Coronary artery (tissue), 2 donors: ENCODE measurements at regions not wholly inside any gene's neighbourhood (a gene's known extent, or its start where the extent isn't known, plus 50 kb on each side); places are given as distances from the start of the nearest gene placed in this dataset.

Experiments
- DNase-seq: peaks from one replicate; pipeline ENCODE4 v3.0.0-alpha.2; 2017; ENCODE audit warnings: low spot score
- H3K27ac ChIP-seq, 2 donors: fragments of 200-600 bp; sonication (generic); one replicate each; pipeline ENCODE4 v1.5.1; 2016 to 2019
- H3K4me3 ChIP-seq: fragments of 200-600 bp; sonication (generic); 2 replicates; pipeline ENCODE4 v1.5.1; 2016; ENCODE audit warnings: mild to moderate bottlenecking, moderate library complexity
- CTCF ChIP-seq: fragments of 200-600 bp; sonication (generic); IDR thresholded peaks from one replicate; pipeline ENCODE4 v1.5.1; 2019; ENCODE audit warnings: antibody characterized with exemption

DNA sequence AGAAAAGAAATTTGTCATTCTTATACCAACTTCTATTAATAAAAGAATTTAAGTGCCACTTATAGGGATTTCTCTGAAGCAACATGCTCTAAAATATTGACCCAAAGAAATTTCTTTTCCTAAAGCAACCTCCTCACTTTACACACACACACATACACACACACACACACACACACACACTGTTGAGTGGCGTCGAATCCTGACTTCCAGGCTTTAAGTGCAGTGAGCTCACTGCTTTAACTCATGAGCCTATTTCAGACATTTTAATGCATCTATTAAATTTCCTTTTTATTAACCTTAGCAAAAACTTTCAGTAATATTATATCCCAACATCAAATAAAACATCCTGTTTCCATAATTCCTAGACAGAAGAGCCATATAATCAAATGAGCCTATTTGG is 229.1 kb upstream of the ACVR2A start:
- Histone ChIP-seq H3K4me3 (no peak overlapping the region), H3K27ac (no peak overlapping the region)
- no peak for DNase-seq
- TF ChIP-seq CTCF = no peak

- no peak for DNase-seq
- no peak for TF ChIP-seq CTCF
- no peak overlapping the region for H3K27ac ChIP-seq
- no peak overlapping the region for H3K4me3 ChIP-seq
Measured at GRCh38 chr2:147614979-147615470, 229.8 kb upstream of the ACVR2A start.

GRCh38 chr2:147614471-147614870 is 230.4 kb upstream of the ACVR2A start:
- Histone ChIP-seq H3K4me3 (no peak overlapping the region), H3K27ac (no peak overlapping the region)
- DNase-seq = no peak
- no peak for TF ChIP-seq CTCF

DNA sequence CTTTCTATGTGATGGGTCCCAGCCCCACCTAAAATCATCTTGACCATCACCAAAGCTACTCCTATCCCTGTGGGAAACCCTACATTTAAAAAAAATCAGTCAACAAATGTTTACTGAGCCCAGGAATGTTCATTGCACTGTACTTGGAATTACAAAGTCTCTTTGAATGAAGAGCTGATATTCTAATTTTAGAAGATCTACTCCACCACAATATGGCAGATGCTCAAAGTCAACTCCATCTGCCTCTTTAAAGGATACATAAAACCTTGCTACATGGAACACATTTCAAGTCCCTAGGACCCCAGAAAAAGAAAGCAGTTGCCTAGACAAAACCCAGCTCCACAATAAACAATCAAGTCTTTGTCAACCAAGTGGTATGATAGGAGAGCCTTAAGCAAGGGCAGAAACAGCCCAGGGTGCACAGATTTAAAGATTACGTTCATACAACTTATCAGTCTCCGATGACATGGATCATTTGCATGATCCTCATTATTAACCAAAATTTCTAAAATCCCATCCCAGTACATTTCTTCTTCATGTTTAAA is 234.3 kb upstream of the ACVR2A start:
- DNase-seq = no peak
- Histone ChIP-seq H3K4me3 (no peak overlapping the region), H3K27ac (no peak overlapping the region)
- TF ChIP-seq CTCF = no peak

DNA sequence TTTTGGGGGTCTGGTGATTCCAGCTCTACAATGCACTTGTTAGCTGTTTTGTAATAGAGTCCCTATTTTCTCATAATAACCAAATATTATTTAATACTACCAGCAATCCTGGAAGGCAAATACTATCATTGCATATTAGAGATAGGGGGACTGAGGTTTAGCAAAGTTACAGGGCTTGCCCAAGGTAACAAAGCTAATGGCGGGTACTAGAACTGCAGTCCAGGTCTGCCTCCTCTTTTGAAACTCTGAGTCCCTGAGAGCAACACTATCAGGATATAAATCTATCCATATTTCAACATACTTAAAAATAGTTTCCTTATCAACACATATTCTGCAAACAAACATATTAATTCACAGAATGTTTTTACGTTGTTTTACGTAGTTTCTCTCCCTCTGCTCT is 235.5 kb upstream of the ACVR2A start:
- no peak for DNase-seq
- TF ChIP-seq CTCF = no peak
- H3K27ac ChIP-seq = no peak overlapping the region
- H3K4me3 ChIP-seq = no peak overlapping the region

- Histone ChIP-seq H3K27ac (no peak overlapping the region), H3K4me3 (no peak overlapping the region)
- no peak for TF ChIP-seq CTCF
- no peak for DNase-seq
Measured at GRCh38 chr2:147607379-147607778, 237.4 kb upstream of the ACVR2A start.

- TF ChIP-seq CTCF = no peak
- no peak overlapping the region for H3K27ac ChIP-seq
- DNase-seq = no peak
- H3K4me3 ChIP-seq = no peak overlapping the region
Measured at GRCh38 chr2:147603876-147604275, 241.0 kb upstream of the ACVR2A start.
